ENCODE measurements at regions not wholly inside any gene's neighbourhood (a gene's known extent, or its start where the extent isn't known, plus 50 kb on each side); places are given as distances from the start of the nearest gene placed in this dataset.

GRCh38 chr7:79868010-79868409, 266.6 kb upstream of the GNAI1 start:
- no peak for TF ChIP-seq POLR2A (IDR thresholded peaks at IDR 0.05; ENCODE audit: low read length)
- no peak for TF ChIP-seq GATA1 (IDR thresholded peaks at IDR 0.05; ENCODE audit: low read depth, low read length)
